ENCODE measurements at regions not wholly inside any gene's neighbourhood (a gene's known extent, or its start where the extent isn't known, plus 50 kb on each side); places are given as distances from the start of the nearest gene placed in this dataset.

DNA sequence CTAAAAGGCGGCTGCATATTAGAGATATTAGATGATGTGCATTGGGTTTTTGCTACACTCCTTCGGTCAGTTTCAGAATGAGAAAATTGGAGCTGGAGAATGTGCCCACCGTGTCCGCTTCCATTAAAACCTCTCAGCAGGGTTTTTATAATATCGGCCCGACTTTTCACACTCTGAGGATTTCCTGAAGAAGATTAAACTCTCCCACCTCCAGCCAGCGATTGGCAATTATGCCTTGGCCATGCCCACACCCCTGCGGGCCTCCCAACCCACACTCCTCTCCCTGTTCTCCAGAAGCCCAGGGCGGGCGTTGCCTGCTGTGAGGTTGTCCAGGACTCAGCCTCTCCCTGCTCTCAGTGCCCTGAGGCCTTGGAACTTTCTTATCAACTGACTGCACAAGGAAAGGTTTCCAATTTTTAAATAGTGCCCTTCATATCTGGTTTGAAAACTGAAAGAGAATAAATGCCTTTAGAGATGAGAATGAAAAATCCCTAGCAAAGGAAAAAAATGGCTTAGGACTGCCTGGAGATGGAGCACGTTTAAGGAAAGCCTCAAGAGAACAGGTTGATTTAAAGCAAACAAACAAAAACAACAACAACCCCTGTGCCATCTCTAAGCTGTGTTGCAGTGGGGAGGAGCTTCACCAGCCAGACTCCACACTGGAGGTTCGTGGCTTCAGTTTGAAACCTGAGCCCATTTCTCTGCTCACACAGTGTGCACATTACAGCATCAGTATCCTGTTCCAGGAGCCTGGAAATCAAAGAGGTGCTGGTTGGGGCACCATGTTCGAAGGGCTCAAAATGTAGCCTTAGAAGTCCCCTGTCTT lies 292.9 kb downstream of the NSG2 start:
- no peak for DNase-seq

- DNase-seq = no peak
Observed at GRCh38 chr5:174339130-174339529, 293.6 kb downstream of the NSG2 start.

DNA sequence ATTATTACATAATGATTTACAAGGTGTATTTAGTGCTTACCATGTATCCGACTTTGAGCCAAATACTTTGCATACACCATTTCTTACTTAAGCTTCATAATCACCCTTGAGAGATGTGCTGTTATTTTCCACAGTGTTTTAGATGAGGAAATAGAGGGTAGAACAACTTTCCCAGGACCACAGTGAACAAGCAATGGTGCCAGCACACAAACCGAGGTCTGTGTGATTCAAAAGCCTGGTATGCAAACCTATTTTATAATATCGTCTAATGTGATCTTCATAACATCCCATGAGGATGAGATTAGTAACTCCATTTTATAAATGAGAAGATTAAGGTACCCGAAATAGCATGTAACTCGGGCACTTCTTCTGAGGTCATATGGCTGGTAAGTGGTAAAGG lies 294.7 kb downstream of the NSG2 start:
- DNase-seq = no peak

DNA sequence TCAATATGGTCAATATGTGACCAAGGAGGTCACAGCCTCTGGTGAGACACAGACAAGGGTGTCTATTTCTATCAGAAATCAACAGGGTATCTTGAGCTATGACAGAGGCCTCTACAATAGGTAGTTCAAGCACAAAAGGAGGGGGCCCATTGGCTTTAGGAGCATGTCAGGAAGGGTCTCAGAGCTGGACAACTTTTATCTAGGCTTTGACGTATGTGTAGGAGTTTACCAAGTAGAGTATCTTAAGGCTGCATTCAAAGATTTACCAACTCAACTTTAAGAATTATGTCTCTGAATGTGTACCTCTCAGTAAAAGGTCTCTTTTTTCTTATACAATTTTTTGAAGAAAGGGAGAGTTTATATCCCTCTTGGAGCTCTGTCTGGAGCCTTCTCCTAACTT lies 297.2 kb downstream of the NSG2 start:
- DNase-seq = no peak

GRCh38 chr5:174343826-174344225 lies 298.3 kb downstream of the NSG2 start:
- no peak for DNase-seq

DNA sequence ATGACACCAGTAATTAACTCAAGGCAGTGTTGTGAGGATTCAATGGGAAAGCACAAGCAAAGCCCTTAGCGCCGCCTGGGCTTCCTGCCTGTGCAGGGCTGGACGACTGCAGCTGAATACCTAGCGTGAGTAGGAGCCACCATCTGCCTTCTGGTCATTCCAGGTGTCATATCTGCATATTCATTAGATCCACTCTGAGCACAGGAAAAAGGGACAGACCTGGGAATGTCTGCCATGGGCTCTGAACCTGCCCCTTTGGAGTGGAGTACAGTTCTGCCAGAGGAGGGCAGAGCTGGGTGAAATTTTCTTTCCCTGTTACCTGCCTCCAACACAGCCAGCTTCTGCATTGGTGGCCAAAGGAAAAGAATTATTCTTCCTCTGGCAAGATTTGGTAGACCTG lies 298.8 kb downstream of the NSG2 start:
- no peak for DNase-seq

DNA sequence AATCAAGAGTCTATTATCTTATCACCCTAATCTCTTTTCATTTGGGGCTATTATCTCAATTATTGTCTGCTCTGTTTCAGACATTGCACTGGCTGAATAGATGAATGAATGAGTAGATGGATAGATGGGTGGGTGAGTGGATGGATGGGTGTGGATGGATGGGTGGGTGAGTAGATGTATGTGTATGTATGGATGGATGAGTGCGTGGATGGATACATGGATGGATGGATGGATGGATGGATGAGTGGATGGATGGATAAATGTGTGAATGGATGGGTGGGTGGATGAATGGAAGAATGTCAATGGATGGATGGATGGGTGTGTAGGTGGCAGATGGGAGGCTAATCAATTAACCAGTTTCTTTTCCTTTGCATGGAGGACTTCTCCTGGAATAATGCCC lies 301.7 kb downstream of the NSG2 start:
- no peak for DNase-seq

GRCh38 chr5:174348311-174348981 lies 302.9 kb downstream of the NSG2 start:
- no peak for DNase-seq

DNA sequence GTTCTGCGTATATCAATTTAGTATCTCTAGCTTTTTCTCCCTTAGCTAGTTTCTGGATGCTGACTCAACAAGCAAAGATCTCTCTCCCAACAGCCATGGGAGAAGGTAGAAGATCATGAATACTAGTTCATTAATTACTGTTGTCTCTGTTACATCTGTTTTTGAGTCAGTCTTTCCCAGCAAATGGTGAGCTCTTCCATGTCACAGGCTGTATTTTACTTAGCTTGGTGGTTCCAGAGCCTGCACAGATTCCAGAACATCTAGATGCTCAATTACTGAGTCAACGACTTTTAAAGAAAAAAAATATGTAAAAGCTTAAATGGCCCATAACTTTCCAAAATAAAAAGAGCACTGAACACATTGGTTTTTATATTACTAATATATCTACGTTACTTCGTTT lies 307.2 kb downstream of the NSG2 start:
- no peak for DNase-seq

GRCh38 chr5:174354571-174354970 lies 309.1 kb downstream of the NSG2 start:
- DNase-seq = no peak

- DNase-seq = no peak
Observed at GRCh38 chr5:174355208-174355612, 309.7 kb downstream of the NSG2 start.

DNA sequence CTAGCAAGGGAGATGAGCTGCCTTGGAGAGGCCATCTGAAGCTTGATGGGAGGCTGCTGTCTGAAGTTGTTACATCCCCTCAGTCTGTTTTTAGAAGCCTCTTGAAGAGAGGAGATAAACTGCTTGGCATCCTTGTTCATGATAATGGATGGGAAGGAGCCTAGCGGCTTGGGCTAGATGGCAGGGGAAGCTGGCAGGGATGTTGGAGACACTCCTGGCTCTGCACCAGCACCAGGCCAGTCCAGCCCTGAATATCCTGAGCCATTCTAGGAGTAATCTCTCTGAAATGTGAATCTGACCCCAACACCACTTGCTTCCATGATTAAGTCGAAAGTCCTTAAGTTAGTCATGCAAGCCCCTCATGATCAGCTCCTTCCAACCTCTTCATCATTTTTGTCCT lies 310.5 kb downstream of the NSG2 start:
- DNase-seq = no peak

DNA sequence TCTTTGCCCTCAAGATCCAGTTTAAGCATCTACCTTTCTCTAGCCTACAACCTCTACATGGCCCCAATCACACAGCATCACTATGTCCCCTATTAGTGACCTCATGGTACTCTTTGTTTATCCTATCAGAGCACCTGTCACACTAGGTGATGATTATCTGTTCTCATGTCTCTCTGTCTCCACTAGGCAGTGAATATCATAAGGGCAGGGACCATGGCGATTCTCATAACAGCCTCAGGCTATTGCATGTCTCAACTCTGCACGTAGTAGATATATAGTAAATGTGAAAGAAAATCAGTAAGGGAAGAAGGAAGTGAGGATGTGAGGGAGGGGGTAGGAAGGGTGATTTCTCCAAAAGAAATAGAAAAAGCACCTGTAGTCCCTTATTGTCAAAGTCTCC lies 311.0 kb downstream of the NSG2 start:
- DNase-seq = no peak

GRCh38 chr5:174358276-174358675 lies 312.8 kb downstream of the NSG2 start:
- DNase-seq = no peak

- no peak for DNase-seq
Observed at GRCh38 chr5:174359071-174359470, 313.6 kb downstream of the NSG2 start.

DNA sequence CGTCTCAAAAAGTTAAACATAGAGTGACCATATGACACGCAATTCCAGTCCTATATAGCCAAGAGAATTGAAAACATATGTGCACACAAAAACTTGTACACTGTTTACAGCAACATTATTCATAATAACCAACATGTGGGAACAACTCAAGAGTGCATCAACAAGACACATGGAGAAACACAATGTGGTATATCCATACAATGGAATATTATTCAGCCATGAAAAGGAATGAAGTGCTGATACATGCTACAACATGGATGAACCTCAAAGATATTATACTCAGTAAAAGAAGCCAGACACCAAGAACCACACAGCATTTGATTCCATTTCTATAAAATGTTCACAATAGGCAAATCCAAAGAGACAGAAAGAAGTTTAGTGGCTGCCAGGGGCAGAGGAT lies 317.0 kb downstream of the NSG2 start:
- no peak for DNase-seq

- DNase-seq = no peak
Observed at GRCh38 chr5:174363934-174364333, 318.4 kb downstream of the NSG2 start.

DNA sequence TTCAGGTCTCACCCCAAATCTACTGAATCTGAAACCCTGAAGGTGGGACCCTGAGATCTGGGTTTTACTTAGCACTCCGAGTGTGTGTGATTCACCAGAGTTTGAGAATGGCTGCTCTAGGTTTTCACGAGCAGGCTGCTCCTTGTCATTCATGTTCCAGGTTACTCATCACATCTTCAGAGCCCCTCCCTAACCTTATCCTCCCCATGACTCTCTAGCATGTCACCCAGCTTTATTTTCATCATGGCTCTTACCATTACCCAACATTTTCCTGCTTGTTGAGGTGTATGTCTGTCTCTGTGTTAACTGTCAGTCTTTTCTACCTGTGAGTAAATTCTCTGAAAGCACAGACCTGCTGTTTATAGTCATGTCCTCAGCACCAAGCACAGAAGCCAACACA lies 319.2 kb downstream of the NSG2 start:
- no peak for DNase-seq

- DNase-seq = no peak
Observed at GRCh38 chr5:174371600-174372094, 326.1 kb downstream of the NSG2 start.

- DNase-seq = no peak
Observed at GRCh38 chr5:174374206-174374605, 328.7 kb downstream of the NSG2 start.

DNA sequence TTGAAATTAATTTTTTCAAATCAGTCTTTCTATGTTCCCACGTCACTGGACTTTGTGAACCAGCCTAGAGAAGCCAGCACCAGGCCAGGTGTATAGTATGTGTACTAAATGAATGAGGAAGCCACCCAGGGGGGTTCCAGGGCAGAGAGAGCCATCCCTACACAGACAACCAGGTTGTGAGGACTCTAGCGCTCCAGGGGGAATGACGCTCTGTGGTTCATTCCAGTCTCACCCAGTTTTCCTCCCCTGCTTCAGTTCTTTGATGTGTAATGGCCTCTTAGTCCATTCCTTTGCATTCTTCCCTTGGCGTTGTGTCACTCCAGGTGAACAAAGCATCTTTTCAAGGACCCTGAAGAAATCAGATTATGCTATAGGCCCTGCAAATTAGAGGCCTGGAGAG lies 330.6 kb downstream of the NSG2 start:
- no peak for DNase-seq

DNA sequence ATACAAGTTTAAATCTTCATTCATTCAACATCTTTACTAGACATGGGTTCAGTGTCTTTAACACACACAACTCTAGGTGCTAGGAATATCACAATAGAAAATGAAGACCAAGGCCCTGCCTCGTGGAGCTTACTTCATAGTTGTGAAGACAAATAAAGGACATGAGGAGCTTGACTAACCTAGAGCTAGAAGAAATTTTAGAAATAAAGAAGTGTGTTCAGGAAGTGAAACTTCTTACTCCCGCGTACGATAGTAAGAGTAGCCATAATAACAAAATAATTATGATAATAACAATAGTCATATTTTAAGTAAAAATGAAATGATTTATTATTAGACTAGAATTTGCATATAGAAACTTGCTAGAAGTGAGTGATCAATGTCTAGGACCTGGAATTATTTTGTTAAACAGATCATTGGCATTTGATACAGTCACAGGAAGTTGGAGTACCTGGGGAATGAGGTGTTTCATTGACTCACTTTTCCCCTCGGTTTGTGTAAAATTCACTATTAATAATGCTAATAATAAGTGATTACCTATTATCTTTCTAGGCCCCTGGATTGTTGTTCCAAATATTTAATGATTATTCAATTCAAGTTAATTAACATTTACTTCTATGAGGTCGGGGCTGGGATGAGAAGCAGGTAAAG lies 331.3 kb downstream of the NSG2 start:
- DNase-seq = no peak

DNA sequence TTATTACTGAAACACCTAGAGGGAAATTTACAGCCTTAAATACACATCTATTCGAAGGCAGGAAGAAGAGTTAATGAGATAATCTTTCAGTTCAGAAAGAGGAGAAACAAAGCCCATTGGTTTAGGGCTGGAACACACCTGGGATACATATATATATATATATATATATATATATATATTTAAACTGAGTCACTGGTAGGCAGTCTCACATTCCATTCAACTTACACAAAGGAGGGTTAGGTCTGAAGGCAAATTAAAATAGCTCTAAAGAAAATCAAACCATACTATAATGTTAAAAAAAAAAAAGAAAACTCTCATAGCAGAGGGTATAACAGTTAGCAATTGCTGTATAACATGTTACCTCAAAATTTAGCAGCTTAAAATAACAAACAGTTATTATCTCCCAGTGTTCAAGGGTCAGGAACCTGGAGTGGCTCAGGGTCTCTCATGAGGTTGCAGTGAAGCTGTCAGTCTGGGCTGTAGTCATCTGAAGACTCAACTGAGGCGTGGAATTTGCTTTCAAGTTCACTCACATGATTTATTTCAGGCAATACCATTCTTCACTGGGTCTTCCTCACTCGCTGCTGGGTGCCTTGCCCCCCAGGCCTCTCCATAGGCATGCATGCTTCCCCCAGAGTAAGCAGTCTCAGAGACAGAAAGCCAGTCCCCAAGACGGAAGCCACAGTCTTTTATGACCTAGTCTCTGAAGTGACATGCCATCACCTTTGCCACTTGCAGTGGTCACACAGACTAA lies 332.8 kb downstream of the NSG2 start:
- no peak for DNase-seq
